H9 (cell line): ENCODE measurements at regions not wholly inside any gene's neighbourhood (a gene's known extent, or its start where the extent isn't known, plus 50 kb on each side); places are given as distances from the start of the nearest gene placed in this dataset.

Source experiments
- DNase-seq: peaks from one replicate; pipeline ENCODE4 v3.0.0-alpha.2; 2017
- H2AFZ ChIP-seq: one replicate; pipeline ENCODE4 v1.6.1; 2013; ENCODE audit warnings: mild to moderate bottlenecking, low read length, control low read depth, moderate library complexity
- H2AK5ac ChIP-seq: 2 replicates; pipeline ENCODE4 v1.6.1; 2013; ENCODE audit warnings: low read length, control low read depth, mixed read lengths; ENCODE audit not compliant: insufficient read length
- H2BK120ac ChIP-seq: one replicate; pipeline ENCODE4 v1.6.1; 2013; ENCODE audit warnings: low read depth, mild to moderate bottlenecking, low read length, control low read depth, inconsistent platforms; ENCODE audit not compliant: poor library complexity, severe bottlenecking
- H2BK12ac ChIP-seq: 2 replicates; pipeline ENCODE4 v1.6.1; 2013; ENCODE audit warnings: low read length, control low read depth, mixed read lengths, low read depth; ENCODE audit not compliant: insufficient read length
- H2BK15ac ChIP-seq: 2 replicates; pipeline ENCODE4 v1.6.1; 2013; ENCODE audit warnings: low read depth, low read length, control low read depth
- H2BK20ac ChIP-seq: one replicate; pipeline ENCODE4 v1.6.1; 2013; ENCODE audit warnings: low read depth, mild to moderate bottlenecking, low read length, control low read depth, inconsistent platforms; ENCODE audit not compliant: poor library complexity, severe bottlenecking
- H2BK5ac ChIP-seq: 2 replicates; pipeline ENCODE4 v1.6.1; 2013; ENCODE audit warnings: low read length, control low read depth, mixed read lengths; ENCODE audit not compliant: insufficient read length
- H3K14ac ChIP-seq: 2 replicates; pipeline ENCODE4 v1.6.1; 2013; ENCODE audit warnings: low read length, control low read depth; ENCODE audit not compliant: insufficient read depth
- H3K18ac ChIP-seq: 2 replicates; pipeline ENCODE4 v1.6.1; 2013; ENCODE audit warnings: low read depth, mild to moderate bottlenecking, mixed read lengths, low read length, control low read depth; ENCODE audit not compliant: insufficient read length
- H3K23ac ChIP-seq: 2 replicates; pipeline ENCODE4 v1.6.1; 2013; ENCODE audit warnings: low read length, control low read depth, mixed read lengths, low read depth; ENCODE audit not compliant: insufficient read length
- H3K23me2 ChIP-seq: 2 replicates; pipeline ENCODE4 v1.6.1; 2013; ENCODE audit warnings: low read depth, mild to moderate bottlenecking, mixed read lengths, low read length, control low read depth; ENCODE audit not compliant: insufficient read length, poor library complexity, severe bottlenecking
- H3K27ac ChIP-seq: 2 replicates; pipeline ENCODE4 v1.5.1; 2013; ENCODE audit warnings: low read length, control low read depth, mixed read lengths, low read depth; ENCODE audit not compliant: insufficient read length
- H3K27me3 ChIP-seq: 2 replicates; pipeline ENCODE4 v1.6.1; 2013; ENCODE audit warnings: low read length, control low read depth, inconsistent platforms; ENCODE audit not compliant: insufficient read depth
- H3K4ac ChIP-seq: 2 replicates; pipeline ENCODE4 v1.6.1; 2013; ENCODE audit warnings: low read depth, mild to moderate bottlenecking, control low read depth, inconsistent platforms, low read length, moderate library complexity
- H3K4me1 ChIP-seq: 2 replicates; pipeline ENCODE4 v1.6.1; 2013; ENCODE audit warnings: low read length, control low read depth, inconsistent platforms; ENCODE audit not compliant: insufficient read depth
- H3K4me2 ChIP-seq: 2 replicates; pipeline ENCODE4 v1.6.1; 2013; ENCODE audit warnings: low read length, control low read depth, mixed read lengths; ENCODE audit not compliant: insufficient read length, insufficient read depth
- H3K56ac ChIP-seq: 2 replicates; pipeline ENCODE4 v1.6.1; 2013; ENCODE audit warnings: low read depth, mild to moderate bottlenecking, mixed read lengths, low read length, control low read depth; ENCODE audit not compliant: insufficient read length
- H3K79me1 ChIP-seq: 2 replicates; pipeline ENCODE4 v1.6.1; 2013; ENCODE audit warnings: low read depth, mild to moderate bottlenecking, moderate library complexity, low read length, control low read depth, inconsistent platforms; ENCODE audit not compliant: insufficient read depth, poor library complexity, severe bottlenecking
- H3K79me2 ChIP-seq: 2 replicates; pipeline ENCODE4 v1.6.1; 2013; ENCODE audit warnings: low read length, control low read depth, inconsistent platforms; ENCODE audit not compliant: insufficient read depth
- H3K9ac ChIP-seq: 2 replicates; pipeline ENCODE4 v1.6.1; 2013; ENCODE audit warnings: low read length, control low read depth, mixed read lengths; ENCODE audit not compliant: insufficient read length; ENCODE audit errors: extremely low read depth
- H3K9me3 ChIP-seq: one replicate; pipeline ENCODE4 v1.6.1; 2013; ENCODE audit warnings: low read depth, low read length, inconsistent platforms; ENCODE audit not compliant: control insufficient read depth
- H3T11ph ChIP-seq: one replicate; pipeline ENCODE4 v1.6.1; 2013; ENCODE audit warnings: mild to moderate bottlenecking, low read length, control low read depth, inconsistent platforms
- H4K20me1 ChIP-seq: one replicate; pipeline ENCODE4 v1.6.1; 2013; ENCODE audit not compliant: control insufficient read depth, insufficient read length, insufficient read depth
- H4K5ac ChIP-seq: 2 replicates; pipeline ENCODE4 v1.6.1; 2013; ENCODE audit warnings: low read depth, mild to moderate bottlenecking, mixed read lengths, low read length, control low read depth; ENCODE audit not compliant: insufficient read length
- H4K8ac ChIP-seq: replicated peaks from 2 replicates; pipeline ENCODE4 v1.6.1; 2013; ENCODE audit warnings: low read length, control low read depth, mixed read lengths, low read depth; ENCODE audit not compliant: insufficient read length
- H4K91ac ChIP-seq: 2 replicates; pipeline ENCODE4 v1.6.1; 2013; ENCODE audit warnings: low read depth, mild to moderate bottlenecking, moderate library complexity, mixed read lengths, low read length, control low read depth; ENCODE audit not compliant: insufficient read length
- H3K27ac Mint-ChIP-seq, 3 experiments: 2 replicates in 2 of 3; 3 replicates in 1 of 3; pipeline ENCODE4 v1.8.0; 2020 to 2021; ENCODE audit warnings: mixed read lengths in 3 of 3, mild to moderate bottlenecking in 1 of 3, moderate library complexity in 1 of 3
- H3K27me3 Mint-ChIP-seq: 2 replicates; pipeline ENCODE4 v1.8.0; 2021; ENCODE audit warnings: low read depth, mild to moderate bottlenecking, moderate library complexity, mixed read lengths
- H3K36me3 Mint-ChIP-seq, 3 experiments: 2 replicates in 2 of 3; 3 replicates in 1 of 3; pipeline ENCODE4 v1.8.0; 2020 to 2021; ENCODE audit warnings: low read depth in 3 of 3, mixed read lengths in 3 of 3; ENCODE audit not compliant: insufficient read depth in 1 of 3
- H3K4me1 Mint-ChIP-seq, 2 experiments: 2 replicates each; pipeline ENCODE4 v1.8.0; 2020; ENCODE audit warnings: mixed read lengths in 2 of 2
- H3K4me3 Mint-ChIP-seq, 2 experiments: 2 replicates in 1 of 2; 3 replicates in 1 of 2; pipeline ENCODE4 v1.8.0; 2020 to 2021; ENCODE audit warnings: mild to moderate bottlenecking in 2 of 2, mixed read lengths in 2 of 2, moderate library complexity in 1 of 2
- H3K9me3 Mint-ChIP-seq, 2 experiments: 2 replicates in 1 of 2; 3 replicates in 1 of 2; pipeline ENCODE4 v1.8.0; 2020; ENCODE audit warnings: mild to moderate bottlenecking in 2 of 2, mixed read lengths in 2 of 2, moderate library complexity in 1 of 2
- WGBS: extraction: QIAGEN DNeasy Blood & Tissue Kit; methylation state at CpG from one replicate; pipeline ENCODE4 v1.1.7; 2013; ENCODE audit warnings: missing lambda C conversion rate, low lambda C conversion rate, mixed read lengths; ENCODE audit not compliant: insufficient read length; ENCODE audit errors: extremely low coverage; 5-methylcytosine and 5-hydroxymethylcytosine counted together
- TF ChIP-seq, protein P1 (sequence below): fragments of 200-600 bp; sonication (generic); conservative IDR thresholded peaks from 3 replicates; pipeline ENCODE4 v1.8.0; 2021; ENCODE audit warnings: antibody characterized with exemption, mild to moderate bottlenecking

GRCh38 chr1:216826214-216826613 lies 103.0 kb upstream of the ESRRG start:
- no peak overlapping the region for H2BK20ac ChIP-seq
- H3K56ac ChIP-seq: no peak overlapping the region
- TF ChIP-seq, protein P1, sequence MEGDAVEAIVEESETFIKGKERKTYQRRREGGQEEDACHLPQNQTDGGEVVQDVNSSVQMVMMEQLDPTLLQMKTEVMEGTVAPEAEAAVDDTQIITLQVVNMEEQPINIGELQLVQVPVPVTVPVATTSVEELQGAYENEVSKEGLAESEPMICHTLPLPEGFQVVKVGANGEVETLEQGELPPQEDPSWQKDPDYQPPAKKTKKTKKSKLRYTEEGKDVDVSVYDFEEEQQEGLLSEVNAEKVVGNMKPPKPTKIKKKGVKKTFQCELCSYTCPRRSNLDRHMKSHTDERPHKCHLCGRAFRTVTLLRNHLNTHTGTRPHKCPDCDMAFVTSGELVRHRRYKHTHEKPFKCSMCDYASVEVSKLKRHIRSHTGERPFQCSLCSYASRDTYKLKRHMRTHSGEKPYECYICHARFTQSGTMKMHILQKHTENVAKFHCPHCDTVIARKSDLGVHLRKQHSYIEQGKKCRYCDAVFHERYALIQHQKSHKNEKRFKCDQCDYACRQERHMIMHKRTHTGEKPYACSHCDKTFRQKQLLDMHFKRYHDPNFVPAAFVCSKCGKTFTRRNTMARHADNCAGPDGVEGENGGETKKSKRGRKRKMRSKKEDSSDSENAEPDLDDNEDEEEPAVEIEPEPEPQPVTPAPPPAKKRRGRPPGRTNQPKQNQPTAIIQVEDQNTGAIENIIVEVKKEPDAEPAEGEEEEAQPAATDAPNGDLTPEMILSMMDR: no peak
- H3K27ac ChIP-seq: no peak overlapping the region
- no peak overlapping the region for H4K8ac ChIP-seq
- H3K79me1 ChIP-seq: no peaks in the 10 kb centered on the region
- no peak overlapping the region for H2AFZ ChIP-seq
- H3K9me3 ChIP-seq: no peaks in the 10 kb centered on the region
- H3K4me1 Mint-ChIP-seq: peaks cover 19% of the 10 kb centered on the region in 2 experiments
- no peaks in the 10 kb centered on the region for H3K36me3 Mint-ChIP-seq
- no peak overlapping the region for H3K23ac ChIP-seq
- H3K9me3 Mint-ChIP-seq: no peaks in the 10 kb centered on the region
- no peak overlapping the region for H2BK15ac ChIP-seq
- H3T11ph ChIP-seq: no peak overlapping the region
- H2AK5ac ChIP-seq: no peak overlapping the region
- H2BK5ac ChIP-seq: no peak overlapping the region
- H4K91ac ChIP-seq: no peak overlapping the region
- H2BK12ac ChIP-seq: no peak overlapping the region
- H3K27me3 Mint-ChIP-seq: no peaks in the 10 kb centered on the region
- H3K14ac ChIP-seq: no peak overlapping the region
- no peak overlapping the region for H3K4ac ChIP-seq
- WGBS: no CpG with 5 or more reads among the region's 4 CpGs
- H3K27ac Mint-ChIP-seq: no peak overlapping the region
- H3K27me3 ChIP-seq: no peaks in the 10 kb centered on the region
- H3K4me1 ChIP-seq: peaks cover 5% of the 10 kb centered on the region; the same call in 1 of the 2 replicates
- DNase-seq: no peak
- no peak overlapping the region for H3K9ac ChIP-seq
- no peak overlapping the region for H4K5ac ChIP-seq
- no peaks in the 10 kb centered on the region for H3K23me2 ChIP-seq
- H3K18ac ChIP-seq: no peak overlapping the region
- H3K4me2 ChIP-seq: no peak overlapping the region
- H3K4me3 Mint-ChIP-seq: no peak overlapping the region
- H2BK120ac ChIP-seq: no peak overlapping the region
- no peaks in the 10 kb centered on the region for H4K20me1 ChIP-seq
- no peaks in the 10 kb centered on the region for H3K79me2 ChIP-seq
